ENCODE measurements at regions not wholly inside any gene's neighbourhood (a gene's known extent, or its start where the extent isn't known, plus 50 kb on each side); places are given as distances from the start of the nearest gene placed in this dataset.

DNA sequence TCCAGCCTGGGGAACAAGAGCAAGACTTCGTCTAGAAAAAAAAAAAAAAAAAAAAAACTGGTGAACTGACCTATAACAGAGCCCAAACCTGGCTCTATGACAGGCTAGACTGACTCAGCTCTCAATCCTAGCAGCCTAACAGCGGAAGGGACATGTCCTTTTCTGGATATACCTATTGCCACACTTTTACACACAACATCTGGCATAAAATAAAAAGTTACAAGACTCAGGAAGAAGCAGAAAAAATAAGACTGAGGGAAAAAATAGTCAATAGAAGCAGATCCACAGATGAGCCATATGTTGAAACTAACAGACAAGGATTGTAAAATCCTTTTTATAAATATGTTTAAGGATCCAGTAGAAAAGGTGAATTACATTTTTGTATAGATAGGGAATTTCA, 57.5 kb upstream of the IPO9 start:
- Histone ChIP-seq H3K79me2 (ENCODE audit: control insufficient read depth, insufficient read depth, low read length) (no peaks in the 10 kb centered on the region), H3K27me3 (replicated peaks in 1 of 2; ENCODE audit: control insufficient read depth in 2 of 2, insufficient read depth in 2 of 2, low read length in 1 of 2) (0 out of 4 replicates have a peak, but pooled peaks cover 0 to 2% of the 10 kb centered on the region in 2 experiments), H3K36me3 (ENCODE audit: control insufficient read depth in 2 of 2, insufficient read depth in 2 of 2, low read length in 1 of 2) (no peaks in the 10 kb centered on the region), H3K4me1 (ENCODE audit: control insufficient read depth, insufficient read depth, low read length) (no peaks in the 10 kb centered on the region), H3K4me3 (no peak overlapping the region), H3K9ac (ENCODE audit: control insufficient read depth, insufficient read depth, low read length) (no peak overlapping the region), H4K20me1 (ENCODE audit: control insufficient read depth, insufficient read depth) (no peaks in the 10 kb centered on the region), H2AFZ (ENCODE audit: control insufficient read depth, low read depth, low read length) (no peak overlapping the region), H3K27ac (ENCODE audit: control insufficient read depth, insufficient read depth) (no peak overlapping the region), H3K4me2 (ENCODE audit: control insufficient read depth, insufficient read depth) (no peak overlapping the region), H3K9me3 (replicated peaks; ENCODE audit: control insufficient read depth, insufficient read depth, low read length) (no peaks in the 10 kb centered on the region; the same call in 2 of the 3 replicates)
- no peak for FAIRE-seq
- ATAC-seq: no peak
- in situ Hi-C loops (cut with MboI) (no loop called here), intact Hi-C loops (cut with micrococcal nuclease; ENCODE audit: unreplicated experiment) (no loop called here)
- RAD21 ChIA-PET (ENCODE audit: unreplicated experiment): no interaction called here
- POLR2A ChIA-PET: no interaction called here
- SMC1A ChIA-PET (ENCODE audit: uncharacterized antibody, unreplicated experiment): no interaction called here
- CTCF ChIA-PET: no interaction called here
- WGBS (ENCODE audit: insufficient coverage, insufficient replicate concordance, low lambda C conversion rate, missing lambda C conversion rate): 3% methylated on average over 1 of the region's 2 CpGs
- no peak for DNase-seq (ENCODE audit: low read depth, low spot score)
- TF ChIP-seq KAT2A (conservative IDR thresholded peaks at IDR 0.05; ENCODE audit: control insufficient read depth, low read depth, low read length): no peak
- TF ChIP-seq CBFB (IDR thresholded peaks at IDR 0.05; ENCODE audit: low read depth): no peak
- BruUV-seq (replicated peaks): no TSS peak

- in situ Hi-C loops (cut with MboI): no loop called here
- no peak for FAIRE-seq
- RAD21 ChIA-PET (ENCODE audit: unreplicated experiment): no interaction called here
- no peak for TF ChIP-seq BCLAF1 (IDR thresholded peaks at IDR 0.05)
- TF ChIP-seq ZBED1 (IDR thresholded peaks at IDR 0.05; ENCODE audit: borderline replicate concordance): no peak
- TF ChIP-seq NRF1 (conservative IDR thresholded peaks at IDR 0.05; ENCODE audit: low read depth, low read length): no peak
- TF ChIP-seq CBX3 (IDR thresholded peaks at IDR 0.05; ENCODE audit: borderline replicate concordance, low read depth): no peak
- TF ChIP-seq YBX1 (IDR thresholded peaks at IDR 0.05): no peak
- TF ChIP-seq CEBPZ (IDR thresholded peaks at IDR 0.05; ENCODE audit: low read depth, low read length): no peak
- no peak for TF ChIP-seq TAF1 (IDR thresholded peaks at IDR 0.05; ENCODE audit: borderline replicate concordance, low read depth, low read length)
- TF ChIP-seq DPF2 (IDR thresholded peaks at IDR 0.05): no peak
- no peak for TF ChIP-seq MYC (IDR thresholded peaks at IDR 0.05; ENCODE audit: insufficient read depth, insufficient read length, insufficient replicate concordance, low read length, severe bottlenecking)
- no peak for TF ChIP-seq RAD51 (IDR thresholded peaks at IDR 0.05)
These were observed 56.8 kb upstream of the IPO9 start for GRCh38 chr1:201772178-201772577.

More at GRCh38 chr1:201772178-201772577, 56.8 kb upstream of the IPO9 start:
- Histone ChIP-seq H3K9me3 (replicated peaks; ENCODE audit: control insufficient read depth, insufficient read depth, low read length) (no peaks in the 10 kb centered on the region; the same call in 2 of the 3 replicates), H3K4me3 (no peak overlapping the region), H3K36me3 (ENCODE audit: control insufficient read depth in 2 of 2, insufficient read depth in 2 of 2, low read length in 1 of 2) (no peaks in the 10 kb centered on the region), H3K4me1 (ENCODE audit: control insufficient read depth, insufficient read depth, low read length) (no peaks in the 10 kb centered on the region), H3K27ac (ENCODE audit: control insufficient read depth, insufficient read depth) (no peak overlapping the region), H2AFZ (ENCODE audit: control insufficient read depth, low read depth, low read length) (no peak overlapping the region), H3K9ac (ENCODE audit: control insufficient read depth, insufficient read depth, low read length) (no peak overlapping the region), H4K20me1 (ENCODE audit: control insufficient read depth, insufficient read depth) (no peaks in the 10 kb centered on the region), H3K4me2 (ENCODE audit: control insufficient read depth, insufficient read depth) (no peak overlapping the region), H3K27me3 (replicated peaks in 1 of 2; ENCODE audit: control insufficient read depth in 2 of 2, insufficient read depth in 2 of 2, low read length in 1 of 2) (0 out of 4 replicates have a peak, but pooled peaks cover 0 to 2% of the 10 kb centered on the region in 2 experiments), H3K79me2 (ENCODE audit: control insufficient read depth, insufficient read depth, low read length) (no peaks in the 10 kb centered on the region)
- 76% methylated on average over 1 of the region's 1 CpG for WGBS (ENCODE audit: insufficient coverage, insufficient replicate concordance, low lambda C conversion rate, missing lambda C conversion rate)
- POLR2A ChIA-PET: no interaction called here
- DNase-seq (ENCODE audit: low read depth, low spot score) (no peak), ATAC-seq (no peak)
- BruUV-seq (replicated peaks): no TSS peak
- intact Hi-C loops (cut with micrococcal nuclease; ENCODE audit: unreplicated experiment): no loop called here
- SMC1A ChIA-PET (ENCODE audit: uncharacterized antibody, unreplicated experiment): no interaction called here
- CTCF ChIA-PET: no interaction called here

Measured in GM12878 (cell line).